ENCODE measurements at regions not wholly inside any gene's neighbourhood (a gene's known extent, or its start where the extent isn't known, plus 50 kb on each side); places are given as distances from the start of the nearest gene placed in this dataset.

DNA sequence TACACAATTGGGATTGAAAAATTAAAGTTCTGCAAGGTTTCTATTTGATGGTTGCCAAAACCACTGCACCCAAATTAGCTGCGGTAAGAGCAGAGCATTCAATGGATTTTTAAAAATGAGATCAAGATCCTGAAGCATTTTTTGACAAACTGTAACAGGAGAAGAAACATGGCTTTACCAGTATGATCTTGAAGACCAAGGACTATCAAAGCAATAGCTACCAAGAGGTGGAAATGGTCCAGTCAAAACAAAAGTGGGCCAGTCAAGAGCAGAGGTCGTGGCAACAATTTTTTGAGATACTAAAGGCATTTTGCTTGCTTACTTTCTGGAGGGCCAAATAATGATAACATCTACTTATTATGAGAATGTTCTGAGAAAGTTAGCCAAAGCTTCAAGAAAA is 186.8 kb downstream of the RDH14 start:
- Histone ChIP-seq H3K27me3 (no peaks in the 10 kb centered on the region), H3K9me3 (no peaks in the 10 kb centered on the region), H3K27ac (no peak overlapping the region), H3K36me3 (no peaks in the 10 kb centered on the region), H3K4me3 (no peak overlapping the region), H3K4me1 (peaks cover 0 to 16% (median 0%) of the 10 kb centered on the region in 4 donors)
- TF ChIP-seq, protein P1, sequence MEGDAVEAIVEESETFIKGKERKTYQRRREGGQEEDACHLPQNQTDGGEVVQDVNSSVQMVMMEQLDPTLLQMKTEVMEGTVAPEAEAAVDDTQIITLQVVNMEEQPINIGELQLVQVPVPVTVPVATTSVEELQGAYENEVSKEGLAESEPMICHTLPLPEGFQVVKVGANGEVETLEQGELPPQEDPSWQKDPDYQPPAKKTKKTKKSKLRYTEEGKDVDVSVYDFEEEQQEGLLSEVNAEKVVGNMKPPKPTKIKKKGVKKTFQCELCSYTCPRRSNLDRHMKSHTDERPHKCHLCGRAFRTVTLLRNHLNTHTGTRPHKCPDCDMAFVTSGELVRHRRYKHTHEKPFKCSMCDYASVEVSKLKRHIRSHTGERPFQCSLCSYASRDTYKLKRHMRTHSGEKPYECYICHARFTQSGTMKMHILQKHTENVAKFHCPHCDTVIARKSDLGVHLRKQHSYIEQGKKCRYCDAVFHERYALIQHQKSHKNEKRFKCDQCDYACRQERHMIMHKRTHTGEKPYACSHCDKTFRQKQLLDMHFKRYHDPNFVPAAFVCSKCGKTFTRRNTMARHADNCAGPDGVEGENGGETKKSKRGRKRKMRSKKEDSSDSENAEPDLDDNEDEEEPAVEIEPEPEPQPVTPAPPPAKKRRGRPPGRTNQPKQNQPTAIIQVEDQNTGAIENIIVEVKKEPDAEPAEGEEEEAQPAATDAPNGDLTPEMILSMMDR (IDR thresholded peaks at IDR 0.05) = no peak
- DNase-seq = no peak
- intact Hi-C loops (cut with DNase I; ENCODE audit: low total_unique reads) = loop anchor here (10.0 kb wide), 1 partner anchor 649 kb away; no protein-coding TSS in a partner anchor

DNA sequence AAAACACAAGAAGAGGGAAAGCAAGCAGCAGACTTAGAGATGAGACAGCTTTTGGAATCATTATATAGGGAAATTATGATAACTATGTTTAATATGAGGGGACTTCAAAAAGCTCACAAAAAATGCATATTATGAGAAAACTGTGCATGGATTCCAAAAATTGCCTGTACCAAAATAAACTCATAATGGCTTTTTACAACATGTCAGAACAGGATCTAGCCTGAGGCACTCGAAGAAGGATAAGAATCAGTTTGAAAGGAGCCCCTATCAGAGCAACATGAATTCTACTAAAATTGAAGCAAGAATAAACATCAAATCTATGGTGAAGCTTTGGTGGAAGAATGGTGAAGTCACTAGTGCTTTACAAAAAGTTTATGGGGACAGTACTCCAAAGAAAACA is 187.4 kb downstream of the RDH14 start:
- TF ChIP-seq, protein P1 (IDR thresholded peaks at IDR 0.05) = no peak
- intact Hi-C loops (cut with DNase I; ENCODE audit: low total_unique reads) = loop anchor here (10.0 kb wide), 1 partner anchor 648 kb away; no protein-coding TSS in a partner anchor
- Histone ChIP-seq H3K27ac (no peak overlapping the region), H3K36me3 (no peaks in the 10 kb centered on the region), H3K4me3 (no peak overlapping the region), H3K9me3 (no peaks in the 10 kb centered on the region), H3K27me3 (no peaks in the 10 kb centered on the region), H3K4me1 (peaks cover 0 to 16% (median 0%) of the 10 kb centered on the region in 4 donors)
- no peak for DNase-seq

DNA sequence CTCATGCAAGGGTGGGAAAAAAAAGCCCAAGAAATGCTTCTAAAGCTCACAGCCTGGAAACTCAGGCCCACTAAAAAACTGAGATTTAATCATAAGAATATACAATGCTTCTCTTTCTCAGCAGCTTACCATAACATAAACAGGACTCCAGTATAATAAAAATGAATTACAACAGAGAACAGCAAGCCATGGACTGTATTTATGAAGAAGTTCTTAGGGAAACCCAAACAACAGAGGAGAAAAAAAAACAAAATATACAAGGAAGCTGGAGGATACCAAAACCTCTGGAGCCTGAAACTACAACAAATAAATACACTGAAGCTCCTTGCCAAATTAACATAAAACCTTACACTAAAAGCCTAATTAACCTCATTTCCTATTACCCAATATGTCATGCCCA is 187.8 kb downstream of the RDH14 start:
- Histone ChIP-seq H3K9me3 (no peaks in the 10 kb centered on the region), H3K4me1 (peaks cover 0 to 16% (median 0%) of the 10 kb centered on the region in 4 donors), H3K36me3 (no peaks in the 10 kb centered on the region), H3K27ac (no peak overlapping the region), H3K27me3 (no peaks in the 10 kb centered on the region), H3K4me3 (no peak overlapping the region)
- DNase-seq = no peak
- intact Hi-C loops (cut with DNase I; ENCODE audit: low total_unique reads) = loop anchor here (10.0 kb wide), 1 partner anchor 648 kb away; no protein-coding TSS in a partner anchor
- TF ChIP-seq, protein P1 (IDR thresholded peaks at IDR 0.05) = no peak

DNA sequence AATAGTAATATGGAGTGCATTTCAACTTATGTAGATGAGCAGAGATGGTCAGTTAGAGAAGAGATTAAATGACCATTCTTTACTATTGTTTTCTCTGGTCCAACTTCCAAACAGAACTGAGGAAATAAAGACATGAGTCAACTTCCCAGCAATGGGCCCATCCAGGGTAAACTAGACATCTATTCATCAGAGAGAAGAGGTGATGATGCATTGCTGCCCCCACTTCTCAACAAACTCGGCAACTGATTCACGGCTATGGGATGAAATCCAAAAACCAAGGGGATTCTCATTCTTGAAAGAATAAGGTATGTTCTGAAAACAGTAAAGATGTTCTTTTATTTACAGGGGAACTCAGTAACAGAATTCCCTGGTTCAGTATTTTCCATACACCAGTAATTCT is 190.7 kb downstream of the RDH14 start:
- no peak overlapping the region for H3K4me3 ChIP-seq
- intact Hi-C loops (cut with DNase I; ENCODE audit: low total_unique reads) = loop anchor here (10.0 kb wide), 1 partner anchor 645 kb away; no protein-coding TSS in a partner anchor
- TF ChIP-seq, protein P1 (IDR thresholded peaks at IDR 0.05) = no peak
- H3K9me3 ChIP-seq = no peaks in the 10 kb centered on the region
- peaks cover 0 to 16% (median 0%) of the 10 kb centered on the region in 4 donors for H3K4me1 ChIP-seq
- DNase-seq = no peak
- H3K27me3 ChIP-seq = no peaks in the 10 kb centered on the region
- no peak overlapping the region for H3K27ac ChIP-seq
- no peaks in the 10 kb centered on the region for H3K36me3 ChIP-seq

DNA sequence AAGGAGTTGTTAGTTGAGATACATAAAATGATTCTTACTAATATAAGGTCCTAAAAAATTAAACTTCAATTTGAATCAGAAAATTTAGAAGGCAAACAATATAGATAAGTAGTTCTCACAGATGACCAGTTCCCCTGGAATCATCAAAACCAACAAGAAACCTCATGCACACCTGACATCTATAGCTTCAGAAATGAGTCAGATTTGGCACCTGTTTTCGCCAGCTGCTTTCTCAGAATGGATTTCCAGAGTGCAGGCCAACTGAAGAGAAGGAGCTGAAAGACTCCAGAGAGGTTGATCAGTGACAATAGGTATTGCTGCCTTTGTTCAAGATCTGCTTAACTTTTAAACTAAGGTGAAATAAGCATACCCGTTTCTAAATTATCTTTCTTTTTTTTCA is 192.4 kb downstream of the RDH14 start:
- no peaks in the 10 kb centered on the region for H3K36me3 ChIP-seq
- TF ChIP-seq, protein P1 (IDR thresholded peaks at IDR 0.05) = no peak
- DNase-seq = no peak
- no peak overlapping the region for H3K4me3 ChIP-seq
- H3K9me3 ChIP-seq = no peaks in the 10 kb centered on the region
- no peak overlapping the region for H3K27ac ChIP-seq
- intact Hi-C loops (cut with DNase I; ENCODE audit: low total_unique reads) = no loop called here
- peaks cover 0 to 3% (median 0%) of the 10 kb centered on the region in 4 donors for H3K4me1 ChIP-seq
- H3K27me3 ChIP-seq = no peaks in the 10 kb centered on the region

DNA sequence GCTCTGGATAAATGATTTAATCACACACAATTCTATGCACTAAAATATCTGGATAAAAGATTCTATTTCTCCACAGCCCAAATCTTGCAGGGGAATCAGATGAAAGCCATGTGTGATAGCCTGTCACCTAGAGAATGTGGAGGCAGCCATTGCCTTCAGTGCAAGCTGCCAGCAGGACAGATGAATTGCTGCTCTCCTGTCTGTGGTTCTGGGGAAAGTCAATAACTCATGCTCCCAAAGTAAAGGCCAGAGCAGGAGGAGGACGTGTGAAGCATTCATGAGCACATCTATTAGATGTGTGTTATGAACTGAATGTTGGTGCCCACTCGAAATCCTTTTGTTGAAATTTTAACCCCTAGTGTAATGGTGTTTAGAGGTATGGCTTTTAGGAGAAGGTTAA is 195.1 kb downstream of the RDH14 start:
- TF ChIP-seq, protein P1 (IDR thresholded peaks at IDR 0.05) = no peak
- no peak overlapping the region for H3K27ac ChIP-seq
- H3K36me3 ChIP-seq = no peaks in the 10 kb centered on the region
- H3K9me3 ChIP-seq = no peaks in the 10 kb centered on the region
- no peaks in the 10 kb centered on the region for H3K27me3 ChIP-seq
- no peaks in the 10 kb centered on the region for H3K4me1 ChIP-seq
- DNase-seq = no peak
- intact Hi-C loops (cut with DNase I; ENCODE audit: low total_unique reads) = no loop called here
- H3K4me3 ChIP-seq = no peak overlapping the region
